Ishikawa (cell line): ENCODE measurements at regions not wholly inside any gene's neighbourhood (a gene's known extent, or its start where the extent isn't known, plus 50 kb on each side); places are given as distances from the start of the nearest gene placed in this dataset.

ENCODE experiments used
- FOXM1 ChIP-seq: IDR thresholded peaks from 2 replicates; pipeline ENCODE4 v1.6.1; 2012; ENCODE audit warnings: low read depth, borderline replicate concordance
- REST ChIP-seq: IDR thresholded peaks from 2 replicates; pipeline ENCODE4 v1.6.1; 2012; ENCODE audit warnings: low read depth, mild to moderate bottlenecking

DNA sequence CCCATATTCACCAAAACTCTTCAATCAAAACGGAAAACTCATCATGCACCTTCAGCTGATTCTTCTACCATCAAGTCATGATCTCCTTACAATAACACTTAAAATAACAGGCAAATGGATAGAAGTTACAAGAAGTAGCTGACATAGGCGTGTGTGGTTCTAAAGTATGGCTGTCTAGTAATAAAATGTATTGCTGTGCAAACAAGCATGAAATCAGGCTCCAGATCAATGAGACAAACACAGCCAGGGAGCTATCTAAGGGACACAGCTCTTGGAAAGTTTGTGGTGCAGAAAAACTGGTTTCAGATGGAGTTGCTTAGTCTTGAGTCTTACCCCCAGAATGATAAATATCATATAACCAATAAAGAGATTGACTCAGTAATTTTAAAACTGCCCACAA lies 434.8 kb upstream of the NOX3 start:
- no peak for TF ChIP-seq FOXM1
- TF ChIP-seq REST, result no peak
